ENCODE measurements at regions not wholly inside any gene's neighbourhood (a gene's known extent, or its start where the extent isn't known, plus 50 kb on each side); places are given as distances from the start of the nearest gene placed in this dataset.

GRCh38 chrY:12576278-12576677 is 124.8 kb upstream of the USP9Y start:
- no peak for DNase-seq (ENCODE audit: low read depth in 2 of 2)

GRCh38 chrY:12593532-12594216 is 107.4 kb upstream of the USP9Y start:
- DNase-seq (ENCODE audit: low read depth in 2 of 2), result no peak

- no peak for DNase-seq (ENCODE audit: low read depth in 2 of 2)
Measured at GRCh38 chrY:12598783-12599182, 102.2 kb upstream of the USP9Y start.

- DNase-seq (ENCODE audit: low read depth in 2 of 2), result no peak
Measured at GRCh38 chrY:12605426-12605825, 95.6 kb upstream of the USP9Y start.

DNA sequence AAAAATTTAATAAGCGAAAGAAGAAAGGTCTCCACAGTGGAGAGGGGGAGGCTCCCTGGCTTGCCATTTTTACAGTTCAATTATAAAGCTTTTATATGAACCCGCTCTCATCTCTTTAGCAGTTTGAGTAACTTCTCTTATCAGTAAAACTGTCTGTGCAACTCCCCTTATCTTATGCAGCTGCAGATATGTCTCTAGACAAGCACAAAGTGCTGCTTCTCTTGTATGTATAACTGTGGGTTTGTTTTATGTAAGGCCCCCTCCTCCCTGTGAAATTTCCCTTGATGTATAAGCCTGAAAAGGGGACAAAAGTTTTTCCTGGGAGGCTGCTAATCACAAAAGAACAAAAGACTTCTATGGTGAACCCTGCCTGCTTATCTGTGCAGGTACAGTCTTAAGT is 90.2 kb upstream of the USP9Y start:
- DNase-seq (ENCODE audit: low read depth in 2 of 2), result no peak

GRCh38 chrY:12615733-12616446 is 85.1 kb upstream of the USP9Y start:
- no peak for DNase-seq (ENCODE audit: low read depth in 2 of 2)

DNA sequence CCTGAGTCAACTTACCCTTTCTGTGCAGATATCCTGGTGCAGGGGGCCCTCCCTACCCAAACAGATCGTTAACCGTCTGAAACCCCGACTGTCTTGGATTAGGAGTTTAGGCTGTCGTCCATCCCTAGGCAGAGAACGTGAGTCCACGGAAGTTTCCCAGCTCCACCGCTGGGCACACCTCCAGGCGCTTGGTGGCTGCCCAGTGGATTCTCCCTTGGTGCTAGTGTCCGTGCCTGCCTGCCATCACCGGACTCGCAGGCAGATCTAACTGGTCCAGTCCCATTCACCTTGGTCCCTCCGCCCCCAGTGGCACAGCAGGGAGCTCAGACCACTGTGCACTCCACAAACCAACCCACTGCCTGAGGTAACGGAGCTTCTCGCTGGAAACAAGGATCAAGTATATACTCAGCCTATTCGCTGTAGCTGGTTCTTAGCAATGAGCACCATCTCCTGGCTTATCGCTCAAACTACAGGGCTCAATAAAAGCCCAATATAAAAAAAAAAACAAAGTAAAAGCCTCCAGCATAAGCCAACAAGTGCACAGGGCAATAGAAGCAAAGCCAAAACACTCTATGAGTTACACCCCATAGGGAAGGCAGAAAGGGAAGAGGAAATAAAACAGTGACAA is 79.5 kb upstream of the USP9Y start:
- no peak for DNase-seq (ENCODE audit: low read depth in 2 of 2)

GRCh38 chrY:12623204-12623603 is 77.8 kb upstream of the USP9Y start:
- no peak for DNase-seq (ENCODE audit: low read depth in 2 of 2)

DNA sequence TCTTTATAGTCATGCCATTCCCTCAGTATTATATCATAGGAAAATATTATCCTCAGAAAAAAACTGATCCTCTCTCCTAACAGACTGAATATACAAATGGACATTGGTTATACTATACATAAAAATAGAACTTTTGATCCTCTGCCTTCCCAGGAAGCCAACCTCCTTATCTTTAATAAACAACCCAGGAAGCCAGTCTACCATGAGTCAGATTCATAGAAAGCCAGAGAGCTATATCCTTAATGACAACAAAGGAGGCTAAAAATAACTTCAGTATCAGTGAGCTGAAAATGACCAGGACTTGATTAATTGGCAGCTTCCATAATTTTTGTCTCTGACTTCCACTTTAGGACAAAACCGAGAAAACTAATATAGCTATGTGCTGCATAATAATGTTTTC is 58.0 kb upstream of the USP9Y start:
- no peak for DNase-seq (ENCODE audit: low read depth in 2 of 2)

DNA sequence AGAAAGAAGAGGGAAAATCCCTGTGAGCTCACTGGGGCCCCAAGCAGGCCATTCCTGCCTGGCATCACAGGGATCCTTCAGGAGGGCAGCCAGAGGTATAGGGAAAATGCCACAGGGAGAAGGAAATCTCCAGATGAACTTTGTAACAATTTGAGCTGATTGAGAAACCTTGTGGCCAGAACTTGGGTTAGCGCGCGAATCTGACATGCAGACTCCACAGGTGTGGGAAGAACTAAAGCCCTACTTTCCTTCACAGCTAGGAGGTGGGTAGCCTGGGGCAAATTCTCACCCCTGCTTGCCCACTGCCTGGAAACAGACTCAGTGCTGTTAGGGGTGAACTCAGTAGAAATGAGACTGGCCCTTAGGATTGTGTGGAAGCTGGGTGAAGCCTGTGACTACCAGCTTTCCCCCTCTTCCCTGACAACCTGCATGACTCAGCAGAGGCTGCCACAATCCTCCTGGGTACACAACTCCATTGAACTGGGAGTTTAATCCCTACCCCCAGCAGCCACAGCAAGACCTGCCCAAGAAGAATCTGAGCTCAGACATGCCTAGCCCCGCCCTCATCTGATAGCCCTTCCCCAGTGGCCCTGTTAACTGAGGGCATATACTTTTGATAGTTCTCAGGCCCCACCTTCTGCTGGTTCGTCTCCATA is 57.2 kb upstream of the USP9Y start:
- no peak for DNase-seq (ENCODE audit: low read depth in 2 of 2)

- no peak for DNase-seq (ENCODE audit: low read depth in 2 of 2)
Measured at GRCh38 chrY:12651095-12651494, 49.9 kb upstream of the USP9Y start.
